Epithelial cell of proximal tubule (primary cell): ENCODE measurements at regions not wholly inside any gene's neighbourhood (a gene's known extent, or its start where the extent isn't known, plus 50 kb on each side); places are given as distances from the start of the nearest gene placed in this dataset.

Experiments used
- DNase-seq: peaks from one replicate; pipeline ENCODE4 v3.0.0-alpha.2; 2011; ENCODE audit warnings: low read depth
- H3K4me3 ChIP-seq: 2 replicates; pipeline ENCODE4 v1.5.1; 2011; ENCODE audit warnings: low read depth, mild to moderate bottlenecking, low read length
- CTCF ChIP-seq: conservative IDR thresholded peaks from 2 replicates; pipeline ENCODE4 v1.5.1; 2012; ENCODE audit warnings: low read depth, mild to moderate bottlenecking, low read length

- H3K4me3 ChIP-seq = no peak overlapping the region
- no peak for DNase-seq
- TF ChIP-seq CTCF = no peak
These were observed 68.4 kb upstream of the FLRT2 start for GRCh38 chr14:85461432-85462133.

GRCh38 chr14:85463512-85463911 is 66.4 kb upstream of the FLRT2 start:
- H3K4me3 ChIP-seq = no peak overlapping the region

GRCh38 chr14:85464135-85464895 is 65.6 kb upstream of the FLRT2 start:
- TF ChIP-seq CTCF = no peak
- DNase-seq = no peak
- H3K4me3 ChIP-seq = no peak overlapping the region

More at GRCh38 chr14:85463512-85463911, 66.4 kb upstream of the FLRT2 start:
- TF ChIP-seq CTCF = no peak
- DNase-seq = no peak

- no peak overlapping the region for H3K4me3 ChIP-seq
- no peak for TF ChIP-seq CTCF
- DNase-seq = no peak
These were observed 63.3 kb upstream of the FLRT2 start for GRCh38 chr14:85466678-85467077.

- DNase-seq = no peak
- no peak overlapping the region for H3K4me3 ChIP-seq
- TF ChIP-seq CTCF = no peak
These were observed 61.1 kb upstream of the FLRT2 start for GRCh38 chr14:85468816-85469215.

- no peak overlapping the region for H3K4me3 ChIP-seq
- DNase-seq = no peak
- TF ChIP-seq CTCF = no peak
These were observed 58.8 kb upstream of the FLRT2 start for GRCh38 chr14:85471156-85471555.
